Muscle of back (tissue), 3 donors: ENCODE measurements at regions not wholly inside any gene's neighbourhood (a gene's known extent, or its start where the extent isn't known, plus 50 kb on each side); places are given as distances from the start of the nearest gene placed in this dataset.

Source experiments
- DNase-seq, 3 donors: peaks; one replicate each; pipeline versions ENCODE4 v3.0.0 to v3.0.0-alpha.2; 2013

DNA sequence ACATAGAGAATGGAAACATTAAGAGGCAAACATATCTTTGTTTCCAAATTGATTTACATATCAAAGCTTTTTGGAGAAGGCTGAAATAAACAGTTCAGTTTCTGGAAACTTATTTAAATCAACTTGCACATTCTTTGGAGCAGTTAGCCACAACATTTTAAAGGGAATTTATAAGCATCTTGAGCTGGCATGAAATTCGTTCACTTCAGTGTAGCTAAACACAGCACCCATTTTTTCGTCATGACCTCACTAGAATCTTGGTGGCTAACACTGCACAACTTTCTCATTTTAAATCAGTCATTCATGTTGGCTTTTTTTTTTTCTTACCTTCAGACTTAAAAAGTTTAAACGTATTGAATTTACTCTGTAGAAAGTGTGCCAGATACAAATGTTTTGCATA, 1139.9 kb upstream of the FLRT2 start:
- no peak for DNase-seq

GRCh38 chr14:84397631-84398030, 1132.3 kb upstream of the FLRT2 start:
- DNase-seq: no peak

DNA sequence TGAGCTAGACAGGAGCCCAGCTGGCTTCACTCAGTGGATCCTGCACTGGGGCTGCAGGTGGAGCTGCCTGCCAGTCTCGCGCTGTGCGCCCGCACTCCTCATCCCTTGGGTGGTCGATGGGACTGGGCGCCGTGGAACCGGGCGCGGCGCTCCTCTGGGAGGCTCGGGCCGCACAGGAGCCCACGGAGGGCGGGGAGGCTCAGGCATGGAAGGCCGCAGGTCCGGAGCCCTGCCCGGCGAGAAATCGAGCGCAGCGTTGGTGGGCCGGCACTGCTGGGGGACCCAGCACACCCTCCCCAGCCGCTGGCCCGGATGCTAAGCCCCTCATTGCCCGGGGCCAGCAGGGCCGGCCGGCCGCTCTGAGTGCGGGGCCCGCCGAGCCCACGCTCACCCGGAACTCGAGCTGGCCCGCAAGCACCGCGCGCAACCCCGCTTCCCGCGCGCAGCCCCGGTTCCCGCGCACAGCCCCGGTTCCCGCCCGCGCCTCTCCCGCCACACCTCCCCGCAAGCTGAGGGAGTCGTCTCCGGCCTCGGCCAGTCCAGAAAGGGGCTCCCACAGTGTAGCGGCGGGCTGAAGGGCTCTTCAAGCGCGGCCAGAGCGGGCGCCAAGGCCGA, 1130.5 kb upstream of the FLRT2 start:
- DNase-seq: no peak

GRCh38 chr14:84401631-84402030, 1128.3 kb upstream of the FLRT2 start:
- DNase-seq: no peak

DNA sequence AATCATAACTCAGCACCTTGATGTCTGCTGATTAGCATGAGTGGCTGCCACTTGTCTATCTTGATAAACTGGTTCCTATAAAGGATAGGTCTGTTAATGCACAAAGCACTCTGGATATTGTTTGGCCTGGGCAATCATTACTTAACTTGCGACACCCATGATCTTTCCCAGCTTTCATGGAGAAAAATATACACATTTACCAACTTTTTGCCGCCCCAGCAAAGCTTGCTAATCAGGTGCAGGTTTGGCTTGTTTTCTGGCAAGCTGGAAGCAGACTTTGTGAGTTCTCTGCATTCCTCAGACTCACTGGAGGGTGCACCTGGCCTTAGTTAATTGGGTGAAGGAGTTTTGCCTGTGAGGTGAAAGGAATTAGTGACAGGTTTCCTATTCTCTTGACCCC, 1126.4 kb upstream of the FLRT2 start:
- no peak for DNase-seq

DNA sequence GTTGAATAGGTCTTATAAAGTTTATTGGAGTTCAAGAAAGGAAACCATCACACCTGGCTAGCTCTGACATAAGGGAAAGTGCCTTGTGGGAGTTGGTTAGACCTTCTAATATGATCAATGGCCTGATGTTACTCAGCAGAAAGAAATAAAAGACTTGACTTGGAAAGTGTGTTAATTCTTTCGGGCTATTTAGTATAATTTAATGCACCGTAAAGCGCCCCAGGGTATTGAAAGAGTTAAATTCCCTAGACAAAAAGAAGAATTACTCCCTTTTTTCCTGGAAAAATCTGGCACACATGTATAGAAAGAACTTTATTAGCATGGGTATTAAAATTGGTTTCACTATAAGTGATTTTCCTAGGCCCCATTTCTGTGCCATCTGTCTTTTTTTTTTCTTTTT, 1125.7 kb upstream of the FLRT2 start:
- DNase-seq: no peak

DNA sequence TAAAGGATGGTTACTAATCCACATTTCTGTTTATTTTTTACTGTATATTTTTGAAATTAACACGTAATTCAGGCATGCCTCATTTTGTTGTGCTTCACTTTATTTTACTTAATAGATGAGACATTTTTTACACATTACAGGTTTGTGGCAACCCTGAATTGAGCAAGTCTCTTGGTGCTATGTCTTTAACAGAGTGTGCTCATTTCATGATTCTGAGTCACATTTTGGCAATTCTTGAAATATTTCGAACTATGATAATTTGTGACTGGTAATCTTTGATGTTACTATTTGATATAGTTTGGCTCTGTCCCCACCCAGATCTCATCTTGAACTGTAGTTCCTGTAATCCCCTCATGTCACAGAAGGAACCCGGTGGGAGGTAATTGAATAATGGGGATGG, 1120.5 kb upstream of the FLRT2 start:
- no peak for DNase-seq

DNA sequence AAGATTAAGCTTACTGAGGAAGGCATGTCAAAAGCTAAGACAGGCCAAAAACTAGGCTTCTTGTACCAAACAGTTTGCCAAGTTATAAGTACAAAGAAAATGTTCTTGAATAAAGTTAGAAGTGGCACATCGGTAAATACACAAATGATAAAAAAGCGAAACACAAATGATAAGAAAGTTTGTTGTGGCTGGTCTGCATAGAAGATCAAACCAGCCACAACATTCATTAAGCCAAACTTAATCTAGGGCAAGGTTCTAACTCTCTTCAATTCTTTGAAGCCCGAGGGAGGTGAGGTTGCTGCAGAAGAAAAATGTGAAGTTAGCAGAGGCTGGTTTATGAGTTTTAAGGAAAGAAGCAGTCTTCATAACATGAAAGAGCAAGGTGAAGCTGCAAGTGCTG, 1119.6 kb upstream of the FLRT2 start:
- DNase-seq: no peak

DNA sequence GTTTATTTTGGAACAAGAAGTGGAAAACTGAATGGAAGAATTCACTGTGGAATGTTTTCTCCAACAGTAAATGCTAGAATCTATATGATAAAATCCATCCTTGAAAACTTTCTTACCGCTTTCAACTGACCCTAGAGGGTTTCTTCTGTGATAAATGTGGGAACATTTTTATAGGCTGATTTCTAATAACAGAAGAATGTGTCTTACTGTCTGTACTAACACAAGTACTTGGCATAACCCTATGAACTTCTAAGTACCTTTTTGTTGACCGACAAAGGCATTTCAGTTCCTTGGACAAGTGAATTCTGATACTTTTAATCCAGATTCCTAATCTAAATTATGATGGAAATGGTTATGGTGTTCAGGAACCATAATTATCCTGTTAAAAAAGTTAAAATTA, 1109.7 kb upstream of the FLRT2 start:
- peak in 2 of 3 donors; percentile 26 to 56 for DNase-seq

GRCh38 chr14:84421621-84422020, 1108.3 kb upstream of the FLRT2 start:
- no peak for DNase-seq

DNA sequence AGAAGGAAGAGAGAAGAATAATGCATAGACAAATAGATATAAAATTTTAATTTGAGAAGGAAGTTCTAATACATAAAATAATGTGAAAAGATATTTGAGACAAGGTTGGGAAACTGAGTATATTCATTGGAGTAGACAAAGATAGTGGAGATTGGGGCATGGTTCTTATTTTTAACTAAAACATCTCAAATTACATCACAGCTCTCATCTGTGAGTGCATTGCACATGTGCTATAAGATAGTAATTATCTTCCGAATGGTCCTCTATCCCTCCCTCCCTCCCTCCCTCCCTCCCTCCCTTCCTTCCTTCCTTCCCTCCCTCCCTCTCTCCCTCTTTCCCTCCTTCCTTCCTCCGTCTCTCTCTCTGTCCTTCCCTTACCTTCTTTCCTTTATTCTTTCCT, 1104.0 kb upstream of the FLRT2 start:
- DNase-seq: no peak

- no peak for DNase-seq
Observed at GRCh38 chr14:84432676-84433075, 1097.3 kb upstream of the FLRT2 start.

DNA sequence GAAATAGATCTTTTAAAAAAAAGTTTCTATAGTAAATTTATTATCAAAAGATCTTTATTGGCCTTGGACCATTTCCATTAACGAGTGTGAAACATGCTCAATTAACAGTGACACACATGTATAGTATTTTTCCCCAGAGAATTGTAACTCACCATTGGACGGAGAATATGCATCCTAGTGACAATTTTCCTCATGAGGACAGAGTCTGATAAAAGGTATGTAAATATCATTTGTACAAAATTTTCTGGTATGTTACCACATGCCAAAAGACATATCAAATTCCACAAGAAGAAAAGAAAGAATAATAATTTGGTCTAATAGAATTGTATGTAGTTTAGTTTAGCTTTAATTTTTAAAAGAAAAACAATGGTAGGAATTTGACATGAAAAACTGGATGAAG, 1096.0 kb upstream of the FLRT2 start:
- DNase-seq: no peak

DNA sequence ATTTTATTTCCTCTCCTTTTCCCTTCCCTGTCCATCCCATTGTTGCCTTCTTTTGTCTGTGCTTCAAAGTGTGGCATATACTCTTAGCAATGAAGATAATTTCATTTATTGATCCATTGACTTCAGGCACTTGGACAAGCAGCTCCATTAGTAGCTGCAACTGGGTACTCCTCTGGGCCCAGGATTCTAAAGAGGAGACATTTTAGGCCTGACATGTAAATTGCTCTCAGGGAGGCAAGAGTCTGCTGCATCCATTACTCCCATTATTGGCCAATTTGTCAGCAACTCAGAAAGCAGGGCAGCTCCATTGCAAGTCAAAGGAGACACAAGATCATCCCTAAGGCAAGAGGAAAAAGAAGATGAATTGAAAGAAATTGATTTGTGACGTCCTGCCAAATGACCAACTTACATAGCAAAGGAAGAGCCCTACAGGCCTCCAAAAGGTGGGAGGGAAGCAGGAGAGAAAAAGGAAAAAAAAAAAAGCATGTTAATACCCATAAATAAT, 1094.1 kb upstream of the FLRT2 start:
- no peak for DNase-seq

- no peak for DNase-seq
Observed at GRCh38 chr14:84436528-84436927, 1093.4 kb upstream of the FLRT2 start.

GRCh38 chr14:84442521-84442920, 1087.4 kb upstream of the FLRT2 start:
- no peak for DNase-seq

- no peak for DNase-seq
Observed at GRCh38 chr14:84445486-84445885, 1084.5 kb upstream of the FLRT2 start.

DNA sequence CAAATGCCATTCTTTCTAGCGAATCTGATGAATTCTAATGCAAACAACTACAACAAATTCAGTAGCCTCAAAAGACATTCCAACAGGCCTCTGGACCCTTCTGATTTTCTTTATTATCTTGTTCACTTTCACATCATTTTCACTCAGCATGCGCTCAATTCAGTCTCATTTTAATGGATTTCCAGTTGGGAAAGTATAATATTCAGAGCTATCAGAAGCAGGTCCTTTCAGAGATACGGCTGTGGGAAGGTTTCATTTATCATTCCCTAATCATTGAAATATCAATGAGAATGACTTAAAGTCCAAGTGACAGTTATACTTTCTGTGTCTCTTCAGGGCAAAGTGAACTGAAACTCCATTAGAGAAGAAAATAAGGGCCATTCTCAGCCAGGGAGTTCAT, 1083.7 kb upstream of the FLRT2 start:
- no peak for DNase-seq

GRCh38 chr14:84453307-84453950, 1076.5 kb upstream of the FLRT2 start:
- DNase-seq: peak in 1 of 3 donors; percentile 13

- no peak for DNase-seq
Observed at GRCh38 chr14:84454114-84454513, 1075.8 kb upstream of the FLRT2 start.

- DNase-seq: peak in 2 of 3 donors; percentile 7 to 20
Observed at GRCh38 chr14:84456946-84457345, 1073.0 kb upstream of the FLRT2 start.

GRCh38 chr14:84458881-84459280, 1071.1 kb upstream of the FLRT2 start:
- no peak for DNase-seq

- DNase-seq: no peak
Observed at GRCh38 chr14:84465880-84466279, 1064.1 kb upstream of the FLRT2 start.

GRCh38 chr14:84468153-84468552, 1061.8 kb upstream of the FLRT2 start:
- no peak for DNase-seq
